ENCODE measurements at regions not wholly inside any gene's neighbourhood (a gene's known extent, or its start where the extent isn't known, plus 50 kb on each side); places are given as distances from the start of the nearest gene placed in this dataset.

- no peak for DNase-seq
Observed at GRCh38 chr5:74070766-74071165, 444.8 kb downstream of the ARHGEF28 start.

GRCh38 chr5:74069741-74070140 is 443.7 kb downstream of the ARHGEF28 start:
- DNase-seq, result no peak

GRCh38 chr5:74067748-74068541 is 441.9 kb downstream of the ARHGEF28 start:
- DNase-seq, result no peak

- DNase-seq, result no peak
Observed at GRCh38 chr5:74064911-74065310, 438.9 kb downstream of the ARHGEF28 start.

GRCh38 chr5:74064225-74064624 is 438.2 kb downstream of the ARHGEF28 start:
- no peak for DNase-seq

GRCh38 chr5:74063821-74064220 is 437.8 kb downstream of the ARHGEF28 start:
- no peak for DNase-seq

GRCh38 chr5:74063346-74063745 is 437.4 kb downstream of the ARHGEF28 start:
- DNase-seq, result no peak

- DNase-seq, result no peak
Observed at GRCh38 chr5:74061292-74061691, 435.3 kb downstream of the ARHGEF28 start.

- no peak for DNase-seq
Observed at GRCh38 chr5:74059706-74060105, 433.7 kb downstream of the ARHGEF28 start.

GRCh38 chr5:74056789-74057164 is 430.8 kb downstream of the ARHGEF28 start:
- no peak for DNase-seq

GRCh38 chr5:74056107-74056788 is 430.3 kb downstream of the ARHGEF28 start:
- DNase-seq, result no peak

- no peak for DNase-seq
Observed at GRCh38 chr5:74055486-74056106, 429.6 kb downstream of the ARHGEF28 start.

GRCh38 chr5:74054641-74055421 is 428.8 kb downstream of the ARHGEF28 start:
- DNase-seq, result no peak

GRCh38 chr5:74054139-74054538 is 428.1 kb downstream of the ARHGEF28 start:
- no peak for DNase-seq

- no peak for DNase-seq
Observed at GRCh38 chr5:74052441-74053221, 426.6 kb downstream of the ARHGEF28 start.

GRCh38 chr5:74051076-74051475 is 425.1 kb downstream of the ARHGEF28 start:
- DNase-seq, result no peak

GRCh38 chr5:74044936-74045335 is 418.9 kb downstream of the ARHGEF28 start:
- no peak for DNase-seq

GRCh38 chr5:74042959-74043358 is 417.0 kb downstream of the ARHGEF28 start:
- DNase-seq, result no peak

- no peak for DNase-seq
Observed at GRCh38 chr5:74042559-74042958, 416.6 kb downstream of the ARHGEF28 start.

GRCh38 chr5:74041913-74042312 is 415.9 kb downstream of the ARHGEF28 start:
- DNase-seq, result no peak

GRCh38 chr5:74040811-74041491 is 415.0 kb downstream of the ARHGEF28 start:
- DNase-seq, result no peak

GRCh38 chr5:74040065-74040551 is 414.1 kb downstream of the ARHGEF28 start:
- DNase-seq, result no peak

All from activated CD4-positive, alpha-beta T cell treated with anti-CD3 and anti-CD28 coated beads, Interleukin-2, amount 50 U/mL, for 1 hour (primary cell).